Peyer's patch (tissue), 4 donors: ENCODE measurements at regions not wholly inside any gene's neighbourhood (a gene's known extent, or its start where the extent isn't known, plus 50 kb on each side); places are given as distances from the start of the nearest gene placed in this dataset.

ENCODE experiments used
- POLR2A ChIP-seq, 2 donors: fragments of 450-650 bp; IDR thresholded peaks; one replicate each; pipeline ENCODE4 v1.5.1; 2017; ENCODE audit warnings: antibody characterized with exemption in 2 of 2, mild to moderate bottlenecking in 2 of 2, moderate library complexity in 2 of 2
- TF ChIP-seq, protein P1 (sequence below), 6 experiments: fragments of 450-650 bp in 4 of 6; fragments of 200-600 bp in 2 of 6; sonication (generic) in 1 of 6; IDR thresholded peaks; one replicate each; pipeline ENCODE4 v1.5.1; 2017 to 2019; ENCODE audit warnings: antibody characterized with exemption in 6 of 6, mild to moderate bottlenecking in 3 of 6, moderate library complexity in 1 of 6

DNA sequence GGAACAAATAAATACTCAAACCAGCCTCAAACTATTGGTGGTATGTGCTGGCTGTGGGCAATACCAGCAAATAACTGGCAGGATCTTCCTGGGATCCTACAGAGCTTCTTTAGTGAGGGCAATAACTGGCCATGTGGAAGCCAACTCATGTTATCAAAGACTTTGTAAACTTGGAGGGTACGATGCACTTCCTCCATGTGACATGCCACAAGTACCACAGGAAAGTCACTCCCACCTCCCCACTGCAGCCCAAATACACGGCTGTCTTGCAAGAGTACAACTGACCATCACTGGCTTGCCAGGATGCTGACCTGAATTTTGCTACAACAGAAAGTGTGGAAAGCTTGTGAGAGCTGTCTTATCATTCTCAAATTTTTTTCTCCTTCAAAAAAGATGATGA lies 93.3 kb upstream of the MAML3 start:
- TF ChIP-seq, protein P1, sequence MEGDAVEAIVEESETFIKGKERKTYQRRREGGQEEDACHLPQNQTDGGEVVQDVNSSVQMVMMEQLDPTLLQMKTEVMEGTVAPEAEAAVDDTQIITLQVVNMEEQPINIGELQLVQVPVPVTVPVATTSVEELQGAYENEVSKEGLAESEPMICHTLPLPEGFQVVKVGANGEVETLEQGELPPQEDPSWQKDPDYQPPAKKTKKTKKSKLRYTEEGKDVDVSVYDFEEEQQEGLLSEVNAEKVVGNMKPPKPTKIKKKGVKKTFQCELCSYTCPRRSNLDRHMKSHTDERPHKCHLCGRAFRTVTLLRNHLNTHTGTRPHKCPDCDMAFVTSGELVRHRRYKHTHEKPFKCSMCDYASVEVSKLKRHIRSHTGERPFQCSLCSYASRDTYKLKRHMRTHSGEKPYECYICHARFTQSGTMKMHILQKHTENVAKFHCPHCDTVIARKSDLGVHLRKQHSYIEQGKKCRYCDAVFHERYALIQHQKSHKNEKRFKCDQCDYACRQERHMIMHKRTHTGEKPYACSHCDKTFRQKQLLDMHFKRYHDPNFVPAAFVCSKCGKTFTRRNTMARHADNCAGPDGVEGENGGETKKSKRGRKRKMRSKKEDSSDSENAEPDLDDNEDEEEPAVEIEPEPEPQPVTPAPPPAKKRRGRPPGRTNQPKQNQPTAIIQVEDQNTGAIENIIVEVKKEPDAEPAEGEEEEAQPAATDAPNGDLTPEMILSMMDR (IDR thresholded peaks at IDR 0.05) = no peak
- TF ChIP-seq POLR2A (IDR thresholded peaks at IDR 0.05) = no peak
